ENCODE measurements at regions not wholly inside any gene's neighbourhood (a gene's known extent, or its start where the extent isn't known, plus 50 kb on each side); places are given as distances from the start of the nearest gene placed in this dataset.
"Not testable (repeated sequence)": the region's sequence is repeated elsewhere in the genome, so short reads cannot be mapped to it uniquely, and the experiment has no call there.

GRCh38 chrX:36869457-36869856, 138.7 kb upstream of the FAM47C start:
- Mint-ChIP-seq H3K9me3 (peaks cover 12% of the 10 kb centered on the region), H3K4me1 (no peaks in the 10 kb centered on the region), H3K27ac (no peak overlapping the region), H3K27me3 (ENCODE audit: insufficient read depth) (no peaks in the 10 kb centered on the region), H3K36me3 (ENCODE audit: low read depth) (no peaks in the 10 kb centered on the region), H3K4me3 (no peak overlapping the region)
- H3K27me3 ChIP-seq (ENCODE audit: control insufficient read depth, insufficient read depth, low read length, poor library complexity, severe bottlenecking) = no peaks in the 10 kb centered on the region
- H3K9me3 ChIP-seq (ENCODE audit: control insufficient read depth, low read length) = no peaks in the 10 kb centered on the region
- no peak for DNase-seq
- no peaks in the 10 kb centered on the region for H3K4me1 ChIP-seq (ENCODE audit: control insufficient read depth, insufficient read depth, low read length)
- no peak for TF ChIP-seq CTCF (conservative IDR thresholded peaks at IDR 0.05)
- H3K27ac ChIP-seq (ENCODE audit: low read depth, low read length) = no peak overlapping the region
- 88% methylated on average over 1 of the region's 2 CpGs; no CpG with 5 or more reads in 1 of the 2 experiments for WGBS, 2 experiments (ENCODE audit: insufficient coverage in 1 of 2, insufficient read length in 1 of 2)
- H3K36me3 ChIP-seq (ENCODE audit: control insufficient read depth, insufficient read depth, low read length) = no peaks in the 10 kb centered on the region
- no peak overlapping the region for H3K9ac ChIP-seq (ENCODE audit: extremely low read depth, low read length, poor library complexity, severe bottlenecking)
- H3K4me3 ChIP-seq (ENCODE audit: low read length) = no peak overlapping the region

GRCh38 chrX:36897690-36898089, 110.5 kb upstream of the FAM47C start:
- H3K4me1 ChIP-seq (ENCODE audit: control insufficient read depth, insufficient read depth, low read length) = no peaks in the 10 kb centered on the region
- WGBS, 2 experiments (ENCODE audit: insufficient coverage in 1 of 2, insufficient read length in 1 of 2) = 93% methylated on average over 2 of the region's 3 CpGs; no CpG with 5 or more reads in 1 of the 2 experiments
- no peak for DNase-seq
- H3K27ac ChIP-seq (ENCODE audit: low read depth, low read length) = no peak overlapping the region
- H3K36me3 Mint-ChIP-seq (ENCODE audit: low read depth) = no peaks in the 10 kb centered on the region
- no peak overlapping the region for H3K4me3 ChIP-seq (ENCODE audit: low read length)
- H3K36me3 ChIP-seq (ENCODE audit: control insufficient read depth, insufficient read depth, low read length) = no peaks in the 10 kb centered on the region
- H3K9me3 Mint-ChIP-seq = peaks cover 10% of the 10 kb centered on the region
- TF ChIP-seq CTCF (conservative IDR thresholded peaks at IDR 0.05) = no peak
- H3K27me3 Mint-ChIP-seq (ENCODE audit: insufficient read depth) = no peaks in the 10 kb centered on the region
- H3K4me3 Mint-ChIP-seq = no peak overlapping the region
- no peaks in the 10 kb centered on the region for H3K9me3 ChIP-seq (ENCODE audit: control insufficient read depth, low read length)
- peaks cover 4% of the 10 kb centered on the region for H3K4me1 Mint-ChIP-seq
- H3K27me3 ChIP-seq (ENCODE audit: control insufficient read depth, insufficient read depth, low read length, poor library complexity, severe bottlenecking) = no peaks in the 10 kb centered on the region
- H3K9ac ChIP-seq (ENCODE audit: extremely low read depth, low read length, poor library complexity, severe bottlenecking) = no peak overlapping the region
- H3K27ac Mint-ChIP-seq = no peak overlapping the region

- Histone ChIP-seq H3K27ac (ENCODE audit: low read depth, low read length) (no peak overlapping the region), H3K4me1 (ENCODE audit: control insufficient read depth, insufficient read depth, low read length) (no peaks in the 10 kb centered on the region), H3K4me3 (ENCODE audit: low read length) (no peak overlapping the region), H3K9ac (ENCODE audit: extremely low read depth, low read length, poor library complexity, severe bottlenecking) (no peak overlapping the region), H3K36me3 (ENCODE audit: control insufficient read depth, insufficient read depth, low read length) (no peaks in the 10 kb centered on the region), H3K9me3 (ENCODE audit: control insufficient read depth, low read length) (no peaks in the 10 kb centered on the region), H3K27me3 (ENCODE audit: control insufficient read depth, insufficient read depth, low read length, poor library complexity, severe bottlenecking) (no peaks in the 10 kb centered on the region)
- H3K27me3 Mint-ChIP-seq (ENCODE audit: insufficient read depth) = no peaks in the 10 kb centered on the region
- 70% methylated on average over 3 of the region's 3 CpGs; no CpG with 5 or more reads in 1 of the 2 experiments for WGBS, 2 experiments (ENCODE audit: insufficient coverage in 1 of 2, insufficient read length in 1 of 2)
- peaks cover 4% of the 10 kb centered on the region for H3K4me1 Mint-ChIP-seq
- no peak for DNase-seq
- H3K27ac Mint-ChIP-seq = no peak overlapping the region
- no peak overlapping the region for H3K4me3 Mint-ChIP-seq
- no peaks in the 10 kb centered on the region for H3K36me3 Mint-ChIP-seq (ENCODE audit: low read depth)
- H3K9me3 Mint-ChIP-seq = peaks cover 16% of the 10 kb centered on the region
- TF ChIP-seq CTCF (conservative IDR thresholded peaks at IDR 0.05) = peak; percentile 77
Measured at GRCh38 chrX:36898301-36898700, 109.9 kb upstream of the FAM47C start.

- not testable (repeated sequence) for H3K27ac Mint-ChIP-seq; H3K9ac ChIP-seq (ENCODE audit: extremely low read depth, low read length, poor library complexity, severe bottlenecking); DNase-seq; H3K27me3 Mint-ChIP-seq (ENCODE audit: insufficient read depth); H3K4me3 ChIP-seq (ENCODE audit: low read length); H3K4me1 Mint-ChIP-seq; H3K9me3 ChIP-seq (ENCODE audit: control insufficient read depth, low read length); H3K27me3 ChIP-seq (ENCODE audit: control insufficient read depth, insufficient read depth, low read length, poor library complexity, severe bottlenecking); H3K36me3 Mint-ChIP-seq (ENCODE audit: low read depth); H3K36me3 ChIP-seq (ENCODE audit: control insufficient read depth, insufficient read depth, low read length); H3K4me3 Mint-ChIP-seq; H3K27ac ChIP-seq (ENCODE audit: low read depth, low read length); H3K4me1 ChIP-seq (ENCODE audit: control insufficient read depth, insufficient read depth, low read length)
- peaks cover 37% of the 10 kb centered on the region for H3K9me3 Mint-ChIP-seq
- WGBS, 2 experiments (ENCODE audit: insufficient coverage in 1 of 2, insufficient read length in 1 of 2) = 95% methylated on average over 3 of the region's 3 CpGs; no CpG with 5 or more reads in 1 of the 2 experiments
Measured at GRCh38 chrX:36904561-36904960, 103.6 kb upstream of the FAM47C start.

Measured in endodermal cell (in vitro differentiated cells).